HuH-7.5 (cell line): ENCODE measurements at regions not wholly inside any gene's neighbourhood (a gene's known extent, or its start where the extent isn't known, plus 50 kb on each side); places are given as distances from the start of the nearest gene placed in this dataset.

Source experiments
- DNase-seq: peaks from one replicate; pipeline ENCODE4 v3.0.0; 2011; ENCODE audit warnings: low spot score

GRCh38 chr7:47043304-47043703, 538.6 kb downstream of the TNS3 start:
- no peak for DNase-seq

- no peak for DNase-seq
These were observed 539.2 kb downstream of the TNS3 start for GRCh38 chr7:47042669-47043068.

- no peak for DNase-seq
These were observed 541.0 kb downstream of the TNS3 start for GRCh38 chr7:47040795-47041347.

GRCh38 chr7:47039904-47040303, 542.0 kb downstream of the TNS3 start:
- DNase-seq: no peak

GRCh38 chr7:47039089-47039648, 542.7 kb downstream of the TNS3 start:
- no peak for DNase-seq

DNA sequence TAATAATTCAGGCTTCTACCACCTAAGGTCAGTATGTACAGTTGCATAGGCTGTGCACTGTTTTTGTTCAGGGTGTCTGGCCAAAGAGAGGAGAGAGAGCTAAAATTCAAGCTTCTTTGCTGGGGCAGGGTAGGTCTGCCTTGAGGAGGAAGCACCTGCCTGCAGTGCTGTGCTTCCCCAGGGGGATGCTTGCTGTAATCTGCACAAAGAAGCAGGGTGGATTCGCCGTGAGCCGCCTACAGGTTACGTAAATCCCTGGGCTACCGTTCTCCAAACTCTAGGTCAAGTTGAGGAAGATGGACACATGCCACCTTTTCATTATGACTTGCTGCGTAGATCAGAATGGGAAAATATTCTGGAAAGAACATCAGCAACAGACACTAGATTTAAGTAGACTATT, 543.3 kb downstream of the TNS3 start:
- DNase-seq: no peak

DNA sequence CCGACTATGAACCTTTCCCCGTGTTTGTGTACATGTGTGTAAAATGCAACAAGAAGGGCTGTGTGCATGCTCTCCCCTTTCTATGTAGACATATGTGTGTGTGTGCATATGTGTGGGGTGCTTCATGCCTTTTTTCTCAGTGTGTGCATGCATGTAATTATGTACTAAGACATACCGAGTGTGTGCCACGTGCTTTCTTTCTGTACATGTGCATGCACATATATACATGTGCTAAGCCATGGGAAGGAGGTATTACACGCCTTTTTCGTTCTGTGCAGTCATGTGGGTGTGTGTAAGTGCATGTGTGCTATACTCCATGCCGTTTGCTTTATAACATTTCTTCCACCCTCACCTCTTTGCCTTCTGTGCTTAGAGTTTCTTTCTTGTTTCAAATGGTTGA, 544.3 kb downstream of the TNS3 start:
- no peak for DNase-seq

- DNase-seq: no peak
These were observed 545.0 kb downstream of the TNS3 start for GRCh38 chr7:47036909-47037308.

GRCh38 chr7:47035522-47035921, 546.4 kb downstream of the TNS3 start:
- no peak for DNase-seq

DNA sequence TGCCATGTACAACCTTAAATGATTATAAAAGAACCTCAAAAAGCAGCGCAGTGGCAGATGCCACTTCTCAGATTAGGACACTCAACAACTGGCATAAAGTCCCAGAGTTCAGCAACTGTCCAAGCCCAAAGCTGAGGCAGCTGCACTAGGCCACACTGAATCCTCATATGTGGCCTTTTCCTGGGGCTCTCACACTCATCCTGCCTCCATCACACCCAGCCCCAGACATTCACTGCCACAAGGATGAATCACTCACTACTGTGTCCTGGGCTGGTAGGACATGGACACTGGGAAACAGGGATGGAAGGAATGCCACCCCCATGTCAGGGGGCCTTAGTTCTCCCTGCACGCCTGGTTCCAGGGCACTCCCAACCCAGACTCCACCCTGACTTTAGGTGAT, 547.7 kb downstream of the TNS3 start:
- no peak for DNase-seq

GRCh38 chr7:47032536-47032908, 549.4 kb downstream of the TNS3 start:
- no peak for DNase-seq

- DNase-seq: no peak
These were observed 550.0 kb downstream of the TNS3 start for GRCh38 chr7:47031786-47032535.

DNA sequence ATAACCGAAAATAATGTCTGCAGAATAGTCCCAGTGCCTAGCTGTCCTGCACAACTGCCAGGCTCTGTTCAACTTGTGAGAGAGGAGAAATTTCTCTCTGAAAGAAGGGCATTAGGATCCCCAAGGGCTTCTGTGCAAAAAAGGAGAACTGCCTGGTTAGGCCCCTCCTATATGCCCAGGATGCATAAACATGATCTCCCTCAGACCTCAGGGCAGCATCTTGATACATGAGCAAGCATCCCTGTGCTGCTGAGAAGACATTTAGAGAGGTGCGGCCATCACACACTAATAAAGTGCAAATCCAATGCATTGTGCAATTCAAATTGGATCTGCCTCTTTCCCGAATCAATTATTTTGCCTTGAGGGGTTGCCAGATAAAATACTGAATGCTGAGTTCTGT, 553.6 kb downstream of the TNS3 start:
- DNase-seq: no peak

GRCh38 chr7:47027695-47028240, 554.1 kb downstream of the TNS3 start:
- no peak for DNase-seq

DNA sequence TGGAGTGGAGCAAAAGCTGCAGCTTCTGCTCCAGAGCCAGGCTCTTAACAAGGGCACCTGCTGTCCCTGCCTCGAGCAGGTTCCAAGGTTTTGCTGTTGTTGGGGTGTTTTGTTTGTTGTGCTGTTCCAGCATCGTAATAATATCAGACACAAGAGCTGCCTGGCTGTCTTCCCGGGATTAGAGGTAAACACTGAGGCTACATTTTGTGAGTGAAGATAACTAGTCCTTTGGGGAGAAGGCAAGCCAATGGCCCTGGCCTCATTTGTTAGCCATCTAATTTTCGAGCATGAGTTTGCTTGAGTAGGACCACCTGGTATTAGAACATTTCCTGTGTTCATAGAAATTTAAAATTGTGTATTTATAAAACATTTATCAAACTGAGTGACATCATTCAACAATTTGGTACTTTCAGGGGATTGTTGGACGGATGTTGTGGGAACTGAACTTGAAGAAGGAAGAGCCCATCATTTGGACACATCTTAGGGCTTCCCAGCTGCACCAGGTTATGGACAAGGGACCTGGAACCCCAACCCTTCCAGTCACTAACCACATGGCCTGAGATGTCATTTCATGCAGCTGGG, 555.0 kb downstream of the TNS3 start:
- no peak for DNase-seq

DNA sequence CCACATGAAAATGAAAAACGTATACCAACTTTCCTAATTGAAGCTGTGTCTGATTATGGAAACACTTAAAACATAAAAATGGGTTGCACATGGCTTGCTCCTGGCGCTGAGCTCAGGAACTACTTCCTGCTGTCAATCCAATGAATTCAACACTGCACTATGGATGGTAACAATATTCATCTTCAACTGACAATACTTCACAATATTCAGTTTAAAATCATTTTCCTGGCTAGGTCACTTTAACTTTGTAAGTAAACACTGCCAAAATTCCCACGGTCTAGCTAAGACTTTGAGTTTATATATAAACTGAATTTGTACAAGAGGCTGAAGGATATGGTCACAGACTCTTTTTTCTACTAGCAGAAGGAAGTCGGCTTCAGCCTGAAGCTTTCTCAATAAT, 556.9 kb downstream of the TNS3 start:
- no peak for DNase-seq

DNA sequence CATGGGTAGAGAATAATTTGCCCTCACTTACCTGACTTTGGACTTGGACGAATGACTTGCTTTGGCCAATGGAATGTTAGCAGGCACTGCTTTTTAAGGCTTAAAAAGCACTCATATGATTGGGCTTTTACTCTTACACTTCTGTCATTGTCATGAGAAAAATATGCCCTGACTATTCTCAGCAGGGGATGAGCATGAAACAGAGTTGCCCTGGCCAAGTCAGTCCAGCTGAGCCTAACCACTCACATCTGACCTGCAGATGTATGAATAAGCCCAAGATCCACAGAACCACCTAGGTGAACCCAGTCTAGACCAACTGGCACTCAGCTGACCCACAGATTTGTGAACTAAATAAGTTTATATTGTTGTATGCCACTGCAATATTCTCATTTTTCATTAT, 573.5 kb downstream of the TNS3 start:
- no peak for DNase-seq

- no peak for DNase-seq
These were observed 574.4 kb downstream of the TNS3 start for GRCh38 chr7:47007471-47007870.

DNA sequence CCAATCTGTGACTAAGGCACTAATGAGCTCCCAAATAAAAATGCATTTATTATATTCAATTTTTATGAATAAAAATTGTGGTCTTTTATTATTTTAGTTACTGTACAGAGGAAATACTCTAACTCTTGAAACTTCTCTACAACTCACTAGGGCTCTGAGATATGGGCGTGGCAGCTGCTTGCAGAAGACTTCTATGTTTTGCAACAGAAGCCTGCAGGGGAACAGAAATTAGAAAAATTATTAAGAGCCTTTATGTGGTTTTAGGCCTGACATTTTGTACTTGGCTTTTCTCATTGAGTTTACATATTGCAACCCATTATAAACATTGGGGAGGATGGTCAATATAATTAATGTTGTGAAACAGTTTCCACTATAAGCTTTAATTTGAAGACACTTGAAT, 581.4 kb downstream of the TNS3 start:
- DNase-seq: no peak

GRCh38 chr7:46999866-47000265, 582.0 kb downstream of the TNS3 start:
- DNase-seq: no peak

GRCh38 chr7:46996972-46997371, 584.9 kb downstream of the TNS3 start:
- DNase-seq: no peak

GRCh38 chr7:46993396-46993795, 588.5 kb downstream of the TNS3 start:
- no peak for DNase-seq

DNA sequence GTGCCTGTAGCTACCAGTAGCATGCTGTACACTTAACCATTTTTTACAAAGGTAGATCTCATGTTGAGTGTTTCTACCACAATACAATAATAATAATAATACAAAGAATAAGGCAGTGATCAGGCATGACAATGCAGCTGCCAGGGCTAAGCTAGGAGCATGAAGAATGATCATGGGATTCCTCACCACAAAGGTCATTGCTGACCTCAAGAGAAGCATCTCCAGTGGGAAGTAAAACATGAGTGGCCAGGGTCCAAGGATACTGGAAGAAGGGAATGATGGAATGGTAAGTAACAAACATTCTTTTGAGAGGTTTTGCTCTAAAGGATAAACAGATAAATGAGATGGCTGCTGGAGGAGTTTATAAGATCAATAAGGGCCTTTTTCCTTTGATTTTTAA, 591.1 kb downstream of the TNS3 start:
- DNase-seq: no peak
